ENCODE measurements at regions not wholly inside any gene's neighbourhood (a gene's known extent, or its start where the extent isn't known, plus 50 kb on each side); places are given as distances from the start of the nearest gene placed in this dataset.

DNA sequence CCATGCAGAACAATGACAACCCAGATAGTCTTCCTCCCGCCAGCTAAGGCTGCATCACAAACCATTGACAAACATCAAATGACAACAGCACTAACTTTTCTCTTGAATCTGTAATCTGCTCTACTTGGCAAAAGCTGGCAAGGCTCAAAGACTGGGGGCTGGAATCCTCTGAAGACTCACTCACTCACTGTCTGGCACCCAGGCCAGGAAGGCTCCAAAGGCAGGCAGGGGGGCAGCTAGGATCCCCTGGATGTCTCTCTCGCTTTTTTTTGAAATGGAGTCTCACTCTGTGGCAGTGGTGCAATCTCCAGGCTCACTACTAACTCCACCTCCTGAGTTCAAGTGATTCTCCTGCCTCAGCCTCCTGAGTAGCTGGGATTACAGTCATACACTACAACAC lies 159.7 kb upstream of the GPR26 start:
- no peak overlapping the region for H3K23ac ChIP-seq (ENCODE audit: insufficient read length, low read depth, low read length)
- H4K5ac ChIP-seq (ENCODE audit: insufficient read length, low read depth, low read length) = no peak overlapping the region
- H4K20me1 ChIP-seq (ENCODE audit: control insufficient read depth, insufficient read depth, insufficient read length) = no peaks in the 10 kb centered on the region
- H3K23me2 ChIP-seq (ENCODE audit: insufficient read length, low read depth, low read length, poor library complexity, severe bottlenecking) = no peaks in the 10 kb centered on the region
- H3K27me3 Mint-ChIP-seq (ENCODE audit: low read depth) = no peaks in the 10 kb centered on the region; the same call in none of the 2 replicates
- no peak overlapping the region for H3K56ac ChIP-seq (ENCODE audit: insufficient read length, low read depth, low read length)
- H3K27ac Mint-ChIP-seq = no peak overlapping the region
- peaks cover 0 to 5% (median 2%) of the 10 kb centered on the region in 3 experiments; a peak in 2 of 7 replicates for H3K36me3 Mint-ChIP-seq (ENCODE audit: insufficient read depth in 1 of 3, low read depth in 3 of 3)
- no peak overlapping the region for H2AK5ac ChIP-seq (ENCODE audit: insufficient read length, low read length)
- no peak overlapping the region for H3K4me2 ChIP-seq (ENCODE audit: insufficient read depth, insufficient read length, low read length)
- H2BK15ac ChIP-seq (ENCODE audit: low read depth, low read length) = no peak overlapping the region
- no peak overlapping the region for H4K8ac ChIP-seq (replicated peaks; ENCODE audit: insufficient read length, low read depth, low read length)
- H3K4me3 Mint-ChIP-seq = no peak overlapping the region
- H3K79me2 ChIP-seq (ENCODE audit: insufficient read depth, low read length) = no peaks in the 10 kb centered on the region
- H2AFZ ChIP-seq (ENCODE audit: low read length) = no peak overlapping the region
- H3K27me3 ChIP-seq (ENCODE audit: insufficient read depth, low read length) = no peaks in the 10 kb centered on the region
- TF ChIP-seq, protein P1, sequence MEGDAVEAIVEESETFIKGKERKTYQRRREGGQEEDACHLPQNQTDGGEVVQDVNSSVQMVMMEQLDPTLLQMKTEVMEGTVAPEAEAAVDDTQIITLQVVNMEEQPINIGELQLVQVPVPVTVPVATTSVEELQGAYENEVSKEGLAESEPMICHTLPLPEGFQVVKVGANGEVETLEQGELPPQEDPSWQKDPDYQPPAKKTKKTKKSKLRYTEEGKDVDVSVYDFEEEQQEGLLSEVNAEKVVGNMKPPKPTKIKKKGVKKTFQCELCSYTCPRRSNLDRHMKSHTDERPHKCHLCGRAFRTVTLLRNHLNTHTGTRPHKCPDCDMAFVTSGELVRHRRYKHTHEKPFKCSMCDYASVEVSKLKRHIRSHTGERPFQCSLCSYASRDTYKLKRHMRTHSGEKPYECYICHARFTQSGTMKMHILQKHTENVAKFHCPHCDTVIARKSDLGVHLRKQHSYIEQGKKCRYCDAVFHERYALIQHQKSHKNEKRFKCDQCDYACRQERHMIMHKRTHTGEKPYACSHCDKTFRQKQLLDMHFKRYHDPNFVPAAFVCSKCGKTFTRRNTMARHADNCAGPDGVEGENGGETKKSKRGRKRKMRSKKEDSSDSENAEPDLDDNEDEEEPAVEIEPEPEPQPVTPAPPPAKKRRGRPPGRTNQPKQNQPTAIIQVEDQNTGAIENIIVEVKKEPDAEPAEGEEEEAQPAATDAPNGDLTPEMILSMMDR (conservative IDR thresholded peaks at IDR 0.05) = no peak
- DNase-seq = no peak
- H3K4me1 ChIP-seq (ENCODE audit: insufficient read depth, low read length) = no peaks in the 10 kb centered on the region
- H3T11ph ChIP-seq (ENCODE audit: low read length) = no peak overlapping the region
- H3K18ac ChIP-seq (ENCODE audit: insufficient read length, low read depth, low read length) = no peak overlapping the region
- H3K27ac ChIP-seq (ENCODE audit: insufficient read length, low read depth, low read length) = no peak overlapping the region
- WGBS (ENCODE audit: extremely low coverage, insufficient read length, low lambda C conversion rate) = no CpG with 5 or more reads among the region's 2 CpGs
- H3K9me3 ChIP-seq (ENCODE audit: control insufficient read depth, low read depth, low read length) = no peaks in the 10 kb centered on the region
- no peak overlapping the region for H2BK20ac ChIP-seq (ENCODE audit: low read depth, low read length, poor library complexity, severe bottlenecking)
- no peak overlapping the region for H2BK120ac ChIP-seq (ENCODE audit: low read depth, low read length, poor library complexity, severe bottlenecking)
- peaks cover 6 to 11% of the 10 kb centered on the region in 2 experiments; a peak in 3 of 4 replicates for H3K4me1 Mint-ChIP-seq
- H3K79me1 ChIP-seq (ENCODE audit: insufficient read depth, low read depth, low read length, poor library complexity, severe bottlenecking) = no peaks in the 10 kb centered on the region
- no peak overlapping the region for H2BK5ac ChIP-seq (ENCODE audit: insufficient read length, low read length)
- H4K91ac ChIP-seq (ENCODE audit: insufficient read length, low read depth, low read length) = no peak overlapping the region
- H3K14ac ChIP-seq (ENCODE audit: insufficient read depth, low read length) = no peak overlapping the region
- H3K9ac ChIP-seq (ENCODE audit: extremely low read depth, insufficient read length, low read length) = no peak overlapping the region
- no peak overlapping the region for H2BK12ac ChIP-seq (ENCODE audit: insufficient read length, low read depth, low read length)
- H3K4ac ChIP-seq (ENCODE audit: low read depth, low read length) = no peak overlapping the region
- H3K9me3 Mint-ChIP-seq = no peaks in the 10 kb centered on the region; a peak in 1 of 5 replicates

Measured in H9 (cell line).